ENCODE measurements at regions not wholly inside any gene's neighbourhood (a gene's known extent, or its start where the extent isn't known, plus 50 kb on each side); places are given as distances from the start of the nearest gene placed in this dataset.
A peak's percentile ranks its signal among the peaks of the same experiment; 100 is the strongest.

DNA sequence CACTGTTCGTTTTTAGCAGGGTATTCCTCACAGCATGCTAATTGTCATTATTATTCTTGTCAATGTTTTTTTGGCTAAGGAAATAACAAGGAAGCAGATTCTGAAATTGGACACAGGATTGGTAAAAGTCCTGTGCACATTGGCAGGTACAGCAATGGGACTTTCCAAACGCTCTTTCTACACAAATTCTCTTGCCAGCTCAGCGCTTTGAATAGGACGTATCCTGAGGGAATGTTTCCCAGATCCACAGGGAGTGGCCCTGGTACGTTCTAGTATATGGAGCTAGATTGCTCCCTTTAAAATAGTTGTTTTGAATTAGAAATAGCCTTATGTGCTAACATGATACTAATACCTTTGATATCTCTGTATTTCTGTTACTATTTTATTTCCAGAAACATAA is 82.8 kb upstream of the GRB10 start:
- Histone ChIP-seq H3K27ac (no peak overlapping the region), H3K9me3 (no peaks in the 10 kb centered on the region), H3K4me1 (peaks cover 26% of the 10 kb centered on the region), H3K4me2 (no peak overlapping the region), H3K4me3 (no peak overlapping the region)
- ChIA-PET CTCF (no interaction called here), POLR2A (no interaction called here)
- no peak for TF ChIP-seq ZNF302 (CRISPR knock-in tag; IDR thresholded peaks at IDR 0.05)
- TF ChIP-seq, protein P1, sequence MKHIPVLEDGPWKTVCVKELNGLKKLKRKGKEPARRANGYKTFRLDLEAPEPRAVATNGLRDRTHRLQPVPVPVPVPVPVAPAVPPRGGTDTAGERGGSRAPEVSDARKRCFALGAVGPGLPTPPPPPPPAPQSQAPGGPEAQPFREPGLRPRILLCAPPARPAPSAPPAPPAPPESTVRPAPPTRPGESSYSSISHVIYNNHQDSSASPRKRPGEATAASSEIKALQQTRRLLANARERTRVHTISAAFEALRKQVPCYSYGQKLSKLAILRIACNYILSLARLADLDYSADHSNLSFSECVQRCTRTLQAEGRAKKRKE (CRISPR knock-in tag; IDR thresholded peaks at IDR 0.05; ENCODE audit: low read depth): no peak
- TF ChIP-seq MAFK (IDR thresholded peaks at IDR 0.05; ENCODE audit: partially characterized antibody): peak; percentile 1
- ATAC-seq (no peak), FAIRE-seq (no peak), DNase-seq (ENCODE audit: low read depth in 1 of 2, low spot score in 1 of 2) (no peak)
- 65% methylated on average over 5 of the region's 5 CpGs for WGBS (ENCODE audit: missing lambda C conversion rate)

DNA sequence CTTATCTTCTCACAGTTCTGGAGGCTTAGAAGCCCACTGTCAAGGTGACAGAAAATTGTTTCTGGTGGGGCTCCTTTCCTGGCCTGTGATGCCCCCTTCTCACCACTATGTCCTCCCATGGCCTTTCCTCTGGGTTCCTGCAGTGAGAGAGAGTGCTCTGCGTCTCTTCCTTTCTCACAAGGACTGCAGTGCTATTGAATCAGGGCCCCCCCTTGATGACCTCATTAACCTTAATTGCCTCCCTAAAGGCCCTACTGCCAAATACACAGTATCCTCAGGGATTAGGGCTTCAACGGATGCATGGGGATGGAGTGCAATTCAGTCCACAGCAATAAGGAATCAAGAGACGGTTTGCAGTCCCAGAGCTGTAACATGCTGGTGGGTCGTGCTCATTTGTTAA is 82.0 kb upstream of the GRB10 start:
- no peak for ATAC-seq
- no peak overlapping the region for H3K27ac ChIP-seq
- H3K4me1 ChIP-seq: peaks cover 18% of the 10 kb centered on the region
- ChIA-PET CTCF (no interaction called here), POLR2A (no interaction called here)
- DNase-seq (ENCODE audit: low read depth in 1 of 2, low spot score in 1 of 2): no peak
- TF ChIP-seq EP300 (IDR thresholded peaks at IDR 0.05) (no peak), JUNB (IDR thresholded peaks at IDR 0.05) (no peak)
- TF ChIP-seq, protein P2, sequence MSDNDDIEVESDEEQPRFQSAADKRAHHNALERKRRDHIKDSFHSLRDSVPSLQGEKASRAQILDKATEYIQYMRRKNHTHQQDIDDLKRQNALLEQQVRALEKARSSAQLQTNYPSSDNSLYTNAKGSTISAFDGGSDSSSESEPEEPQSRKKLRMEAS (IDR thresholded peaks at IDR 0.05): no peak
- WGBS (ENCODE audit: missing lambda C conversion rate): 86% methylated on average over 4 of the region's 4 CpGs
- no peak overlapping the region for H3K4me3 ChIP-seq
- H3K4me2 ChIP-seq: no peak overlapping the region
- FAIRE-seq: no peak
- H3K9me3 ChIP-seq: no peaks in the 10 kb centered on the region

DNA sequence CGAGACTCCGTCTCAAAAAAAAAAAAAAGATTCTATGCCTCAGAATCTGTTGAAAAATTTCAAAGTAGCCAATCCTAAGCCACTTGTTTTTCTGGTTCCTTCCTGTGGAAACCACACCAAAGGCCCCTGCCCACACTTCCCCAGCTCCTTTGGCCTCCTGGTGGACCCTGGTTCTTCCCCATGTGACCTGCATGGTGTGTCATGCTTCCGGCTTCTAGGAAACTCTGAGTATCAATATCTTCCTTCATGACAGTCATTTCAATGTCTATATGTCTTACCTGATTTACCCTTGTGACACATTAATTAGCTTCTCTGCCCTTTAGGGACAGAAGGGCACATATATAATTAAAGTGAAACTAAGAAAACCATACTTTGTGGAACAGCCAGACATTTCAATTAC is 80.4 kb upstream of the GRB10 start:
- FAIRE-seq (no peak), DNase-seq (ENCODE audit: low read depth in 1 of 2, low spot score in 1 of 2) (no peak), ATAC-seq (no peak)
- POLR2A ChIA-PET: no interaction called here
- Histone ChIP-seq H3K4me1 (peaks cover 2% of the 10 kb centered on the region), H3K9me3 (no peaks in the 10 kb centered on the region), H3K4me3 (no peak overlapping the region), H3K4me2 (no peak overlapping the region), H3K27ac (no peak overlapping the region)
- CTCF ChIA-PET: interaction anchor here (0.9 to 1.2 kb wide), 2 partner anchors 11 to 12 kb away, joined by 3 to 4 read pairs; no protein-coding TSS in a partner anchor
- whole genome bisulfite sequencing (ENCODE audit: missing lambda C conversion rate): 98% methylated on average over 3 of the region's 3 CpGs
- TF ChIP-seq HOXB13 (CRISPR knock-in tag; IDR thresholded peaks at IDR 0.05; ENCODE audit: low read depth) (no peak), CHD4 (IDR thresholded peaks at IDR 0.05; ENCODE audit: borderline replicate concordance) (no peak), ZNF302 (CRISPR knock-in tag; IDR thresholded peaks at IDR 0.05) (no peak), CEBPB (IDR thresholded peaks at IDR 0.05) (no peak), GATA3 (IDR thresholded peaks at IDR 0.05; ENCODE audit: borderline replicate concordance) (no peak), JUN (IDR thresholded peaks at IDR 0.05) (no peak), MAZ (IDR thresholded peaks at IDR 0.05; ENCODE audit: borderline replicate concordance, low read depth, low read length) (no peak), JUNB (IDR thresholded peaks at IDR 0.05) (no peak)
- TF ChIP-seq, protein P3, sequence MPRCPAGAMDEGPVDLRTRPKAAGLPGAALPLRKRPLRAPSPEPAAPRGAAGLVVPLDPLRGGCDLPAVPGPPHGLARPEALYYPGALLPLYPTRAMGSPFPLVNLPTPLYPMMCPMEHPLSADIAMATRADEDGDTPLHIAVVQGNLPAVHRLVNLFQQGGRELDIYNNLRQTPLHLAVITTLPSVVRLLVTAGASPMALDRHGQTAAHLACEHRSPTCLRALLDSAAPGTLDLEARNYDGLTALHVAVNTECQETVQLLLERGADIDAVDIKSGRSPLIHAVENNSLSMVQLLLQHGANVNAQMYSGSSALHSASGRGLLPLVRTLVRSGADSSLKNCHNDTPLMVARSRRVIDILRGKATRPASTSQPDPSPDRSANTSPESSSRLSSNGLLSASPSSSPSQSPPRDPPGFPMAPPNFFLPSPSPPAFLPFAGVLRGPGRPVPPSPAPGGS (IDR thresholded peaks at IDR 0.05): no peak

DNA sequence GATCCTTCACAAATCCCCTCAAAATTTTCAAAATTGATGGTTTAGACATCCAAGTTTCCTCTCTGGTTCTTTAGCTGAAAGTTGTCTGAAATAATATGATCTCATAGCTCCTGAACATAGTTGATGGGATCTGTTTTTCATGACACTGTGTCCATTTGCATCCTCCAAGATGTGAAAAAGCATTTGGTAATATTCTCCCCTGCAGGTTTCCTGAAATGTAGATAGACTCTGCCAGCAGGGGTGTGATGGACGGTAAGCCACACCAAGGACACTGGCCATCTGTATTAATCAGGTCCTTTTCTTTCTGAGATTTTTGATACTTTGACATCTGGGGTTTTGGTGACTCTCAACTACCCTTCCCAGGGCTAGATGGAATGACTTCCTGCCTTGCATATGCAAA is 79.6 kb upstream of the GRB10 start:
- no peak for DNase-seq (ENCODE audit: low read depth in 1 of 2, low spot score in 1 of 2)
- H3K9me3 ChIP-seq: no peaks in the 10 kb centered on the region
- FAIRE-seq: peak; percentile 43
- WGBS (ENCODE audit: missing lambda C conversion rate): 95% methylated on average over 1 of the region's 1 CpG
- ATAC-seq: no peak
- H3K27ac ChIP-seq: no peak overlapping the region
- ChIA-PET CTCF (interaction anchor here (1.2 kb wide), 1 partner anchor 13 kb away, joined by 3 read pairs; no protein-coding TSS in a partner anchor), POLR2A (no interaction called here)
- no peak overlapping the region for H3K4me2 ChIP-seq
- no peaks in the 10 kb centered on the region for H3K4me1 ChIP-seq
- H3K4me3 ChIP-seq: no peak overlapping the region
- TF ChIP-seq GATA3 (IDR thresholded peaks at IDR 0.05; ENCODE audit: borderline replicate concordance) (no peak), MAFK (IDR thresholded peaks at IDR 0.05; ENCODE audit: partially characterized antibody) (no peak), NFE2L2 (conservative IDR thresholded peaks at IDR 0.05; ENCODE audit: low read length) (no peak), MYC (IDR thresholded peaks at IDR 0.05; ENCODE audit: borderline replicate concordance, low read length) (no peak), JUN (IDR thresholded peaks at IDR 0.05) (no peak), PHF8 (IDR thresholded peaks at IDR 0.05; ENCODE audit: borderline replicate concordance, low read depth) (no peak), KDM1A (IDR thresholded peaks at IDR 0.05; ENCODE audit: low read depth) (no peak), POLR2AphosphoS2 (conservative IDR thresholded peaks at IDR 0.05; ENCODE audit: low read length) (no peak), ZFP36 (IDR thresholded peaks at IDR 0.05; ENCODE audit: borderline replicate concordance, partially characterized antibody) (no peak), NR3C1 (IDR thresholded peaks at IDR 0.05) (no peak)
- TF ChIP-seq, protein P4, sequence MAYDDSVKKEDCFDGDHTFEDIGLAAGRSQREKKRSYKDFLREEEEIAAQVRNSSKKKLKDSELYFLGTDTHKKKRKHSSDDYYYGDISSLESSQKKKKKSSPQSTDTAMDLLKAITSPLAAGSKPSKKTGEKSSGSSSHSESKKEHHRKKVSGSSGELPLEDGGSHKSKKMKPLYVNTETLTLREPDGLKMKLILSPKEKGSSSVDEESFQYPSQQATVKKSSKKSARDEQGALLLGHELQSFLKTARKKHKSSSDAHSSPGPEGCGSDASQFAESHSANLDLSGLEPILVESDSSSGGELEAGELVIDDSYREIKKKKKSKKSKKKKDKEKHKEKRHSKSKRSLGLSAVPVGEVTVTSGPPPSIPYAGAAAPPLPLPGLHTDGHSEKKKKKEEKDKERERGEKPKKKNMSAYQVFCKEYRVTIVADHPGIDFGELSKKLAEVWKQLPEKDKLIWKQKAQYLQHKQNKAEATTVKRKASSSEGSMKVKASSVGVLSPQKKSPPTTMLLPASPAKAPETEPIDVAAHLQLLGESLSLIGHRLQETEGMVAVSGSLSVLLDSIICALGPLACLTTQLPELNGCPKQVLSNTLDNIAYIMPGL (CRISPR knock-in tag; IDR thresholded peaks at IDR 0.05; ENCODE audit: borderline replicate concordance): no peak
- TF ChIP-seq, protein P5, sequence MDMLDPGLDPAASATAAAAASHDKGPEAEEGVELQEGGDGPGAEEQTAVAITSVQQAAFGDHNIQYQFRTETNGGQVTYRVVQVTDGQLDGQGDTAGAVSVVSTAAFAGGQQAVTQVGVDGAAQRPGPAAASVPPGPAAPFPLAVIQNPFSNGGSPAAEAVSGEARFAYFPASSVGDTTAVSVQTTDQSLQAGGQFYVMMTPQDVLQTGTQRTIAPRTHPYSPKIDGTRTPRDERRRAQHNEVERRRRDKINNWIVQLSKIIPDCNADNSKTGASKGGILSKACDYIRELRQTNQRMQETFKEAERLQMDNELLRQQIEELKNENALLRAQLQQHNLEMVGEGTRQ (IDR thresholded peaks at IDR 0.05): no peak
- TF ChIP-seq, protein P1 (CRISPR knock-in tag; IDR thresholded peaks at IDR 0.05; ENCODE audit: low read depth): no peak
- TF ChIP-seq, protein P6, sequence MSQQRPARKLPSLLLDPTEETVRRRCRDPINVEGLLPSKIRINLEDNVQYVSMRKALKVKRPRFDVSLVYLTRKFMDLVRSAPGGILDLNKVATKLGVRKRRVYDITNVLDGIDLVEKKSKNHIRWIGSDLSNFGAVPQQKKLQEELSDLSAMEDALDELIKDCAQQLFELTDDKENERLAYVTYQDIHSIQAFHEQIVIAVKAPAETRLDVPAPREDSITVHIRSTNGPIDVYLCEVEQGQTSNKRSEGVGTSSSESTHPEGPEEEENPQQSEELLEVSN (IDR thresholded peaks at IDR 0.05; ENCODE audit: borderline replicate concordance, low read depth): no peak

Measured in A549 (cell line).